A549 (cell line): ENCODE measurements at regions not wholly inside any gene's neighbourhood (a gene's known extent, or its start where the extent isn't known, plus 50 kb on each side); places are given as distances from the start of the nearest gene placed in this dataset.

Source experiments
- ATAC-seq, 2 experiments: fragments of 200-7000 bp in 1 of 2; fragments of >200 bp in 1 of 2; cut with Nextera tagmentation in 1 of 2; cut with Tn5 transposase in 1 of 2; 3 replicates each; pipeline versions ENCODE4 v1.8.0 to v1.9.1; 2018 to 2020; ENCODE audit warnings: mild to moderate bottlenecking in 1 of 2, moderate library complexity in 1 of 2
- CTCF ChIA-PET: fragments of 300-600 bp; sonication (Branson Sonifier 250); formaldehyde crosslinking; extraction: SDS; loops from one replicate; lab custom pipeline; 2021; ENCODE audit warnings: antibody characterized with exemption, inconsistent platforms; lab: Yijun Ruan, JAX
- POLR2A ChIA-PET: fragments of 350-600 bp; formaldehyde crosslinking; extraction: SDS; loops from one replicate; lab custom pipeline; 2021; ENCODE audit warnings: antibody characterized with exemption, inconsistent platforms; lab: Yijun Ruan, JAX
- DNase-seq, 2 experiments: peaks; one replicate each; pipeline versions ENCODE4 v3.0.0 to v3.0.0-alpha.2; 2011 to 2016; ENCODE audit warnings: low read depth in 1 of 2, low spot score in 1 of 2
- FAIRE-seq: peaks from 2 replicates; lab custom pipeline; 2011; peaks lifted over from hg19 to GRCh38; lab: Jason Lieb, UNC
- H3K27ac ChIP-seq, 2 experiments: fragments of >200 bp; sonication (Bioruptor Twin); formaldehyde crosslinking; 3 replicates each; pipeline ENCODE4 v1.5.1; 2016 to 2017
- H3K4me1 ChIP-seq: fragments of >200 bp; sonication (Bioruptor Twin); formaldehyde crosslinking; 3 replicates; pipeline ENCODE4 v1.6.1; 2016
- H3K4me2 ChIP-seq: fragments of >200 bp; sonication (Bioruptor Twin); formaldehyde crosslinking; 3 replicates; pipeline ENCODE4 v1.6.1; 2016
- H3K4me3 ChIP-seq: fragments of >200 bp; sonication (Bioruptor Twin); formaldehyde crosslinking; 3 replicates; pipeline ENCODE4 v1.5.1; 2016
- H3K9me3 ChIP-seq: fragments of >200 bp; sonication (Bioruptor Twin); formaldehyde crosslinking; 3 replicates; pipeline ENCODE4 v1.6.1; 2016
- BCL3 ChIP-seq: fragments of >200 bp; sonication (Bioruptor Twin); formaldehyde crosslinking; IDR thresholded peaks from 3 replicates; pipeline ENCODE4 v1.6.1; 2016
- BHLHE40 ChIP-seq: IDR thresholded peaks from 2 replicates; pipeline ENCODE4 v1.6.1; 2012; ENCODE audit warnings: low read depth, low read length, inconsistent platforms
- CEBPB ChIP-seq, 2 experiments: fragments of >200 bp in 1 of 2; sonication (Bioruptor Twin) in 1 of 2; formaldehyde crosslinking in 1 of 2; IDR thresholded peaks; 2 replicates each; pipeline ENCODE4 v1.6.1; 2012 to 2016
- CHD4 ChIP-seq: fragments of 200-600 bp; sonication (generic); IDR thresholded peaks from 2 replicates; pipeline ENCODE4 v1.6.1; 2016; ENCODE audit warnings: antibody characterized with exemption, mild to moderate bottlenecking, borderline replicate concordance
- CTCF ChIP-seq: fragments of >200 bp; sonication (Bioruptor Twin); formaldehyde crosslinking; IDR thresholded peaks from 3 replicates; pipeline ENCODE4 v1.5.1; 2016
- EHMT2 ChIP-seq: fragments of 200-600 bp; sonication (generic); IDR thresholded peaks from 2 replicates; pipeline ENCODE4 v1.6.1; 2016; ENCODE audit warnings: antibody characterized with exemption, low read depth, mild to moderate bottlenecking, moderate library complexity
- ELK1 ChIP-seq: fragments of 150-350 bp; IDR thresholded peaks from 2 replicates; pipeline ENCODE4 v1.6.1; 2014; ENCODE audit warnings: low read depth, mild to moderate bottlenecking, low read length
- HDAC2 ChIP-seq: fragments of 200-600 bp; sonication (generic); IDR thresholded peaks from 2 replicates; pipeline ENCODE4 v1.6.1; 2016
- HES2 ChIP-seq: fragments of >200 bp; sonication (Bioruptor Twin); formaldehyde crosslinking; IDR thresholded peaks from 2 replicates; pipeline ENCODE4 v1.6.1; 2016
- HMGXB4 ChIP-seq: fragments of 250-450 bp; sonication (Bioruptor Pico); IDR thresholded peaks from 2 replicates; pipeline ENCODE4 v1.5.0; 2021; ENCODE audit warnings: mild to moderate bottlenecking, moderate library complexity, borderline replicate concordance
- KDM1A ChIP-seq: fragments of 200-600 bp; sonication (generic); IDR thresholded peaks from 2 replicates; pipeline ENCODE4 v1.6.1; 2016; ENCODE audit warnings: low read depth, mild to moderate bottlenecking
- KDM5A ChIP-seq: fragments of 200-600 bp; sonication (generic); IDR thresholded peaks from 2 replicates; pipeline ENCODE4 v1.6.1; 2016; ENCODE audit warnings: antibody characterized with exemption, mild to moderate bottlenecking
- MAX ChIP-seq: IDR thresholded peaks from 2 replicates; pipeline ENCODE4 v1.6.1; 2012
- RAD21 ChIP-seq, 2 experiments: fragments of >200 bp in 1 of 2; sonication (Bioruptor Twin) in 1 of 2; formaldehyde crosslinking in 1 of 2; IDR thresholded peaks in 1 of 2; conservative IDR thresholded peaks in 1 of 2; 2 replicates in 1 of 2; 3 replicates in 1 of 2; pipeline ENCODE4 v1.6.1; 2012 to 2018; ENCODE audit warnings: inconsistent platforms in 1 of 2
- RCOR1 ChIP-seq: fragments of 150-350 bp; IDR thresholded peaks from 2 replicates; pipeline ENCODE4 v1.6.1; 2014; ENCODE audit warnings: antibody characterized with exemption, low read length, low read depth
- REST ChIP-seq: fragments of 200-600 bp; sonication (generic); IDR thresholded peaks from 2 replicates; pipeline ENCODE4 v1.6.1; 2016; ENCODE audit warnings: antibody characterized with exemption, mild to moderate bottlenecking, moderate library complexity
- WGBS: methylation state at CpG from one replicate; pipeline ENCODE4 v1.1.6; 2017; ENCODE audit errors: missing lambda C conversion rate; 5-methylcytosine and 5-hydroxymethylcytosine counted together

- no peak for ATAC-seq
- Histone ChIP-seq H3K4me3 (no peak overlapping the region), H3K27ac (no peak overlapping the region), H3K4me1 (no peaks in the 10 kb centered on the region), H3K9me3 (no peaks in the 10 kb centered on the region), H3K4me2 (no peak overlapping the region)
- TF ChIP-seq KDM5A, result no peak
- no peak for TF ChIP-seq REST
- TF ChIP-seq BCL3, result no peak
- TF ChIP-seq BHLHE40, result no peak
- no peak for TF ChIP-seq RAD21 (conservative IDR thresholded peaks at IDR 0.05 in 1 of 2, IDR thresholded peaks at IDR 0.05 in 1 of 2)
- TF ChIP-seq ELK1, result no peak
- TF ChIP-seq CHD4, result no peak
- no peak for TF ChIP-seq CEBPB (IDR thresholded peaks at IDR 0.05)
- no peak for TF ChIP-seq KDM1A
- TF ChIP-seq HMGXB4 (CRISPR knock-in tag), result no peak
- no peak for TF ChIP-seq EHMT2
- TF ChIP-seq RCOR1, result no peak
- no peak for TF ChIP-seq MAX
- no peak for TF ChIP-seq HES2
- no peak for TF ChIP-seq CTCF
- no peak for TF ChIP-seq HDAC2
- no peak for FAIRE-seq
- no peak for DNase-seq
- ChIA-PET POLR2A (no interaction called here), CTCF (interaction anchor here (1.9 kb wide), 1 partner anchor 19 kb away, joined by 5 read pairs; no protein-coding TSS in a partner anchor)
- WGBS, result 95% methylated on average over 11 of the region's 11 CpGs
Measured at GRCh38 chr4:3365326-3365725, 72.5 kb downstream of the RGS12 start.
